ENCODE measurements at regions not wholly inside any gene's neighbourhood (a gene's known extent, or its start where the extent isn't known, plus 50 kb on each side); places are given as distances from the start of the nearest gene placed in this dataset.

DNA sequence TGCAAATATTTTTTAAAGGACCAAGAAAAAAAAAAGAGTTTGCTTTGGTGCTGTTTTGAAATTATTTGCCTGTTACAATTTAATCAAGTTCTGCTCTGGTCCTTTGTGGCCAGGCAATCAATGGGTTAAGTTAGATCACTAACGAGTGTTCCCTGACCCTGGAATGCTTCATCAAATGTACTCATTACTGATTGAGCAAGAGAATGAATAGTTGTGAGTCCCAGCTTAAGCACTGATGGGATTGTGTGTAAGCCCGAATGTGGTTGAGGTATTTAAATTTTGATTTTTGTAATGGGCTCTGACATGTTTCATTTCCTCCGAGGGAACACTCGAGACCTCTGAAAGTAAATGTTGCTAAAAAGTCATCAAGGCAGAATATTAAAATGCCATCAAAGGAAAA lies 699.1 kb downstream of the MCTP2 start (continued):
- TF ChIP-seq ARNTL (CRISPR knock-in tag; IDR thresholded peaks at IDR 0.05; ENCODE audit: borderline replicate concordance, low read depth) (no peak), OSR1 (CRISPR knock-in tag; IDR thresholded peaks at IDR 0.05) (no peak)
- TF ChIP-seq, protein P1, sequence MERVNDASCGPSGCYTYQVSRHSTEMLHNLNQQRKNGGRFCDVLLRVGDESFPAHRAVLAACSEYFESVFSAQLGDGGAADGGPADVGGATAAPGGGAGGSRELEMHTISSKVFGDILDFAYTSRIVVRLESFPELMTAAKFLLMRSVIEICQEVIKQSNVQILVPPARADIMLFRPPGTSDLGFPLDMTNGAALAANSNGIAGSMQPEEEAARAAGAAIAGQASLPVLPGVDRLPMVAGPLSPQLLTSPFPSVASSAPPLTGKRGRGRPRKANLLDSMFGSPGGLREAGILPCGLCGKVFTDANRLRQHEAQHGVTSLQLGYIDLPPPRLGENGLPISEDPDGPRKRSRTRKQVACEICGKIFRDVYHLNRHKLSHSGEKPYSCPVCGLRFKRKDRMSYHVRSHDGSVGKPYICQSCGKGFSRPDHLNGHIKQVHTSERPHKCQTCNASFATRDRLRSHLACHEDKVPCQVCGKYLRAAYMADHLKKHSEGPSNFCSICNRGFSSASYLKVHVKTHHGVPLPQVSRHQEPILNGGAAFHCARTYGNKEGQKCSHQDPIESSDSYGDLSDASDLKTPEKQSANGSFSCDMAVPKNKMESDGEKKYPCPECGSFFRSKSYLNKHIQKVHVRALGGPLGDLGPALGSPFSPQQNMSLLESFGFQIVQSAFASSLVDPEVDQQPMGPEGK (CRISPR knock-in tag; IDR thresholded peaks at IDR 0.05; ENCODE audit: borderline replicate concordance), result no peak

DNA sequence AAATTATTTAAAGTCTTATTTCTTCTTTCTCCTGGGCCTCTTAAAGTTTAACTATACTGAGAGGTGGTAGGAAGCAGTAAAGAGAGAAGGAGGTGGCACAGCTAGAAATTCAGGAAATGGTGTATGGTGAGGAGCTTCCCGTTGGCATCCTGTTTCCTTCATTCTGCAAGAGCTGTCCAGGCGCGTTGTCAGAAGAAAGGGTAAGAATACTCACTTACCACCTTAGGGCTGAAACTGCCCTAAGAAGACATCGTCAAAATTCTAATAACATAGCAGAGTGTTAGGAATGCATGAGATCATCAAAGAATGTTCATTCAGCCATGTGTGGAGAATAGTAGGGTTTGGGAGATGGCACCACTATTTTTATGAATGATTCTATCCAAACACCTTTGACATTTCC lies 699.6 kb downstream of the MCTP2 start:
- TF ChIP-seq ZFP3 (CRISPR knock-in tag; IDR thresholded peaks at IDR 0.05), result no peak
- no peak for TF ChIP-seq ZFP30 (CRISPR knock-in tag; IDR thresholded peaks at IDR 0.05)
- TF ChIP-seq, protein P2, sequence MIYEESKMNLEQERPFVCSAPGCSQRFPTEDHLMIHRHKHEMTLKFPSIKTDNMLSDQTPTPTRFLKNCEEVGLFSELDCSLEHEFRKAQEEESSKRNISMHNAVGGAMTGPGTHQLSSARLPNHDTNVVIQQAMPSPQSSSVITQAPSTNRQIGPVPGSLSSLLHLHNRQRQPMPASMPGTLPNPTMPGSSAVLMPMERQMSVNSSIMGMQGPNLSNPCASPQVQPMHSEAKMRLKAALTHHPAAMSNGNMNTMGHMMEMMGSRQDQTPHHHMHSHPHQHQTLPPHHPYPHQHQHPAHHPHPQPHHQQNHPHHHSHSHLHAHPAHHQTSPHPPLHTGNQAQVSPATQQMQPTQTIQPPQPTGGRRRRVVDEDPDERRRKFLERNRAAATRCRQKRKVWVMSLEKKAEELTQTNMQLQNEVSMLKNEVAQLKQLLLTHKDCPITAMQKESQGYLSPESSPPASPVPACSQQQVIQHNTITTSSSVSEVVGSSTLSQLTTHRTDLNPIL (CRISPR knock-in tag; IDR thresholded peaks at IDR 0.05; ENCODE audit: low read depth), result no peak
- no peak for TF ChIP-seq CSDC2 (CRISPR knock-in tag; IDR thresholded peaks at IDR 0.05)
- TF ChIP-seq SNAI2 (CRISPR knock-in tag; IDR thresholded peaks at IDR 0.05), result no peak
- no peak for TF ChIP-seq PPARA (CRISPR knock-in tag; IDR thresholded peaks at IDR 0.05; ENCODE audit: borderline replicate concordance)
- TF ChIP-seq ZNF565 (CRISPR knock-in tag; conservative IDR thresholded peaks at IDR 0.05; ENCODE audit: low read depth), result no peak
- no peak for TF ChIP-seq ARNTL (CRISPR knock-in tag; IDR thresholded peaks at IDR 0.05; ENCODE audit: borderline replicate concordance, low read depth)
- TF ChIP-seq ZNF70 (CRISPR knock-in tag; IDR thresholded peaks at IDR 0.05), result no peak
- TF ChIP-seq, protein P3, sequence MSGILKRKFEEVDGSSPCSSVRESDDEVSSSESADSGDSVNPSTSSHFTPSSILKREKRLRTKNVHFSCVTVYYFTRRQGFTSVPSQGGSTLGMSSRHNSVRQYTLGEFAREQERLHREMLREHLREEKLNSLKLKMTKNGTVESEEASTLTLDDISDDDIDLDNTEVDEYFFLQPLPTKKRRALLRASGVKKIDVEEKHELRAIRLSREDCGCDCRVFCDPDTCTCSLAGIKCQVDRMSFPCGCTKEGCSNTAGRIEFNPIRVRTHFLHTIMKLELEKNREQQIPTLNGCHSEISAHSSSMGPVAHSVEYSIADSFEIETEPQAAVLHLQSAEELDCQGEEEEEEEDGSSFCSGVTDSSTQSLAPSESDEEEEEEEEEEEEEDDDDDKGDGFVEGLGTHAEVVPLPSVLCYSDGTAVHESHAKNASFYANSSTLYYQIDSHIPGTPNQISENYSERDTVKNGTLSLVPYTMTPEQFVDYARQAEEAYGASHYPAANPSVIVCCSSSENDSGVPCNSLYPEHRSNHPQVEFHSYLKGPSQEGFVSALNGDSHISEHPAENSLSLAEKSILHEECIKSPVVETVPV (CRISPR knock-in tag; IDR thresholded peaks at IDR 0.05), result no peak
- no peak for ATAC-seq

DNA sequence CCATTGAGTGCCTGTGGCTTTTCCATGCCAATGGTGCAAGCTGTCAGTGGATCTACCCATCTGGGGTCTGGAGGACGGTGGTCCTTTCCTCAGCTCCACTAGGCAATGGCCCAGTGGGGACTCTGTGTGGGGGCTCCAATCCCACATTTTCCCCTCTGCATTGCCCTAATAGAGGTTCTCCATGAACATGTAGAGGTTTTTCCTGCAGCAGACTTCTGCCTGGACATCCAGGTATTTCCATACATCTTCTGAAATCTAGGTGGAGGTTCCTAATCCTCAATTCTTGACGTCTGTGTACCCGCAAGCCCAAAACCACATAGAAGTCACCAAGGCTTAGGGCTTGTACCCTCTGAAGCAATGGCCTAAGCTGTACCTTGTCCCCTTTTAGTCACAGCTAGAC lies 703.1 kb downstream of the MCTP2 start:
- no peak for ATAC-seq
- TF ChIP-seq ZNF565 (CRISPR knock-in tag; conservative IDR thresholded peaks at IDR 0.05; ENCODE audit: low read depth), result no peak
- TF ChIP-seq, protein P4, sequence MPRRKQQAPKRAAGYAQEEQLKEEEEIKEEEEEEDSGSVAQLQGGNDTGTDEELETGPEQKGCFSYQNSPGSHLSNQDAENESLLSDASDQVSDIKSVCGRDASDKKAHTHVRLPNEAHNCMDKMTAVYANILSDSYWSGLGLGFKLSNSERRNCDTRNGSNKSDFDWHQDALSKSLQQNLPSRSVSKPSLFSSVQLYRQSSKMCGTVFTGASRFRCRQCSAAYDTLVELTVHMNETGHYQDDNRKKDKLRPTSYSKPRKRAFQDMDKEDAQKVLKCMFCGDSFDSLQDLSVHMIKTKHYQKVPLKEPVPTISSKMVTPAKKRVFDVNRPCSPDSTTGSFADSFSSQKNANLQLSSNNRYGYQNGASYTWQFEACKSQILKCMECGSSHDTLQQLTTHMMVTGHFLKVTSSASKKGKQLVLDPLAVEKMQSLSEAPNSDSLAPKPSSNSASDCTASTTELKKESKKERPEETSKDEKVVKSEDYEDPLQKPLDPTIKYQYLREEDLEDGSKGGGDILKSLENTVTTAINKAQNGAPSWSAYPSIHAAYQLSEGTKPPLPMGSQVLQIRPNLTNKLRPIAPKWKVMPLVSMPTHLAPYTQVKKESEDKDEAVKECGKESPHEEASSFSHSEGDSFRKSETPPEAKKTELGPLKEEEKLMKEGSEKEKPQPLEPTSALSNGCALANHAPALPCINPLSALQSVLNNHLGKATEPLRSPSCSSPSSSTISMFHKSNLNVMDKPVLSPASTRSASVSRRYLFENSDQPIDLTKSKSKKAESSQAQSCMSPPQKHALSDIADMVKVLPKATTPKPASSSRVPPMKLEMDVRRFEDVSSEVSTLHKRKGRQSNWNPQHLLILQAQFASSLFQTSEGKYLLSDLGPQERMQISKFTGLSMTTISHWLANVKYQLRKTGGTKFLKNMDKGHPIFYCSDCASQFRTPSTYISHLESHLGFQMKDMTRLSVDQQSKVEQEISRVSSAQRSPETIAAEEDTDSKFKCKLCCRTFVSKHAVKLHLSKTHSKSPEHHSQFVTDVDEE (CRISPR knock-in tag; IDR thresholded peaks at IDR 0.05), result no peak
- TF ChIP-seq, protein P5, sequence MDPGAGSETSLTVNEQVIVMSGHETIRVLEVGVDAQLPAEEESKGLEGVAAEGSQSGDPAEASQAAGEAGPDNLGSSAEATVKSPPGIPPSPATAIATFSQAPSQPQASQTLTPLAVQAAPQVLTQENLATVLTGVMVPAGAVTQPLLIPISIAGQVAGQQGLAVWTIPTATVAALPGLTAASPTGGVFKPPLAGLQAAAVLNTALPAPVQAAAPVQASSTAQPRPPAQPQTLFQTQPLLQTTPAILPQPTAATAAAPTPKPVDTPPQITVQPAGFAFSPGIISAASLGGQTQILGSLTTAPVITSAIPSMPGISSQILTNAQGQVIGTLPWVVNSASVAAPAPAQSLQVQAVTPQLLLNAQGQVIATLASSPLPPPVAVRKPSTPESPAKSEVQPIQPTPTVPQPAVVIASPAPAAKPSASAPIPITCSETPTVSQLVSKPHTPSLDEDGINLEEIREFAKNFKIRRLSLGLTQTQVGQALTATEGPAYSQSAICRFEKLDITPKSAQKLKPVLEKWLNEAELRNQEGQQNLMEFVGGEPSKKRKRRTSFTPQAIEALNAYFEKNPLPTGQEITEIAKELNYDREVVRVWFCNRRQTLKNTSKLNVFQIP (CRISPR knock-in tag; IDR thresholded peaks at IDR 0.05; ENCODE audit: borderline replicate concordance, low read depth), result no peak
- TF ChIP-seq, protein P2 (CRISPR knock-in tag; IDR thresholded peaks at IDR 0.05; ENCODE audit: low read depth), result no peak
- TF ChIP-seq ARNTL (CRISPR knock-in tag; IDR thresholded peaks at IDR 0.05; ENCODE audit: borderline replicate concordance, low read depth), result no peak
- no peak for TF ChIP-seq ISL1 (CRISPR knock-in tag; IDR thresholded peaks at IDR 0.05)
- no peak for TF ChIP-seq ZNF70 (CRISPR knock-in tag; IDR thresholded peaks at IDR 0.05)
- no peak for TF ChIP-seq ZFP3 (CRISPR knock-in tag; IDR thresholded peaks at IDR 0.05)
- TF ChIP-seq RARB (CRISPR knock-in tag; IDR thresholded peaks at IDR 0.05), result no peak
- TF ChIP-seq OSR1 (CRISPR knock-in tag; IDR thresholded peaks at IDR 0.05), result no peak

DNA sequence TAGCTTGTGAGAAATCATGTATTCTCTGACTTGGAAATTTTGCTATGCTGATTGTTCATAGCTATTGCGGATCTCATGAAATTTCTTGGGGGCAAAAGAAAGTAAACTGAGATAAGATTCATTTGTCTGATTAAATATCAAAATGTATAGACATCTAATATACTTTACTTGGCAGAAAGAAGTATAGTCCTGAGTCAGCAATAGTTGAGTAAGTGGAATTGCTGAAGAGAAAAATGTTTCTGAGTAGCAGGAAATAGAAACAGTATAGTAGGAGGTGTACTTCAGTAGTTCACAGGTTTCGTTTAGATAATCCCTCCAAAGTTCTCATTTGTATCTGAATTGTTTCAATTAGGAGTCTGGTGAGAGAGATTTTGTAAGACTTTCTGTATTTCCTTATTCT lies 705.9 kb downstream of the MCTP2 start:
- no peak for TF ChIP-seq BACH2 (CRISPR knock-in tag; IDR thresholded peaks at IDR 0.05; ENCODE audit: borderline replicate concordance)
- TF ChIP-seq ISL1 (CRISPR knock-in tag; IDR thresholded peaks at IDR 0.05), result no peak
- TF ChIP-seq OSR1 (CRISPR knock-in tag; IDR thresholded peaks at IDR 0.05), result no peak
- TF ChIP-seq GLIS3 (CRISPR knock-in tag; IDR thresholded peaks at IDR 0.05), result no peak
- no peak for TF ChIP-seq TCF4 (CRISPR knock-in tag; IDR thresholded peaks at IDR 0.05; ENCODE audit: borderline replicate concordance)
- no peak for TF ChIP-seq ARNTL (CRISPR knock-in tag; IDR thresholded peaks at IDR 0.05; ENCODE audit: borderline replicate concordance, low read depth)
- no peak for TF ChIP-seq ZFP30 (CRISPR knock-in tag; IDR thresholded peaks at IDR 0.05)
- TF ChIP-seq RARB (CRISPR knock-in tag; IDR thresholded peaks at IDR 0.05), result no peak
- TF ChIP-seq ZC3H10 (CRISPR knock-in tag; IDR thresholded peaks at IDR 0.05), result no peak
- no peak for TF ChIP-seq CSDC2 (CRISPR knock-in tag; IDR thresholded peaks at IDR 0.05)
- TF ChIP-seq ZNF70 (CRISPR knock-in tag; IDR thresholded peaks at IDR 0.05), result no peak
- TF ChIP-seq, protein P2 (CRISPR knock-in tag; IDR thresholded peaks at IDR 0.05; ENCODE audit: low read depth), result no peak
- ATAC-seq, result no peak

Measured in SK-N-SH treated with all-trans-retinoic acid at 6 μM for 48 hours (cell line).